ENCODE measurements at regions not wholly inside any gene's neighbourhood (a gene's known extent, or its start where the extent isn't known, plus 50 kb on each side); places are given as distances from the start of the nearest gene placed in this dataset.

DNA sequence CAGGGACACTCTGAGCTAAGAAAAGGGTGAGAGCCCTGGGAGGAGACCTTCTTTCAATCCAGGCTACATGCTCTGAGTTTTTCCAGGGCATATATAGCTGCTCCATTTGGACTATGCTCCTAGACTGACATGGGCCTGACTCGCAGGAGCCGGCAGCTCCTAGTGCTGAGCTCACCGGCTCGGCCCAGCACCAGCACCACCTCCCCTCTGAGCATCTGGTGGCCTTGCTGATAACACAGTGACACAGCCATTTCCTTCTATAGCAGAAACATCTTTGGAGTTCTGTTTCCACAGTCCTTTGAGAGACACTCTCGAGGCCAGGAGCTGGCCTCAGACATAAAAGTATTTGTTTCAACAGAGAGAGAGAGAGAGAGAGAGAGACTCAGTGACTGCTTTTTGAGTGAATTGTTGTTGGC, 184.9 kb downstream of the TM9SF2 start:
- H3K4me1 ChIP-seq (replicated peaks in 1 of 4; ENCODE audit: control insufficient read depth in 3 of 4, insufficient read depth in 4 of 4, low read length in 3 of 4): peaks cover 17 to 41% (median 35%) of the 10 kb centered on the region in 4 experiments
- no peaks in the 10 kb centered on the region for H3K36me3 ChIP-seq (ENCODE audit: control insufficient read depth in 2 of 4, insufficient read depth in 4 of 4, low read length in 3 of 4)
- H2BK120ac ChIP-seq (replicated peaks; ENCODE audit: low read depth, low read length): peak overlapping the region; percentile 94
- H2BK20ac ChIP-seq (ENCODE audit: low read length): peak overlapping the region; percentile 95; the same call in 1 of the 2 replicates
- peak overlapping the region in 1 of 4 experiments; percentile 28; a peak in 1 of 8 replicates for H3K4me3 ChIP-seq (ENCODE audit: extremely low read depth in 1 of 4, insufficient read depth in 2 of 4, low read depth in 3 of 4, low read length in 4 of 4)
- no peak overlapping the region for H4K8ac ChIP-seq (ENCODE audit: extremely low read depth, insufficient read depth, low read length)
- DNase-seq (ENCODE audit: low read depth in 1 of 2, low spot score in 2 of 2) (peak in 1 of 2 experiments; percentile 52), FAIRE-seq (no peak)
- H3K18ac ChIP-seq (ENCODE audit: extremely low read depth, low read length): peak overlapping the region; percentile 89
- H4K5ac ChIP-seq (ENCODE audit: insufficient read length, low read depth, low read length): peak overlapping the region; percentile 78
- peak overlapping the region; percentile 97 for H3K4ac ChIP-seq (replicated peaks; ENCODE audit: insufficient read length, low read depth, low read length)
- no peak overlapping the region for H3K14ac ChIP-seq (ENCODE audit: insufficient read length)
- no peak overlapping the region; a peak in 2 of 7 replicates for H3K9ac ChIP-seq (replicated peaks in 1 of 4; ENCODE audit: extremely low read depth in 1 of 4, low read depth in 3 of 4, low read length in 3 of 4)
- H2BK5ac ChIP-seq (ENCODE audit: low read depth, low read length): peak overlapping the region; percentile 97; the same call in 1 of the 2 replicates
- H3K9me3 ChIP-seq (ENCODE audit: insufficient read depth in 2 of 2, low read depth in 1 of 2, low read length in 1 of 2): no peaks in the 10 kb centered on the region
- no peak overlapping the region for H2BK15ac ChIP-seq (ENCODE audit: low read length)
- H2AK5ac ChIP-seq (ENCODE audit: low read depth, low read length): 0 out of 2 replicates have a peak overlapping the region, but pooled peaks have one; percentile 85
- no peaks in the 10 kb centered on the region for H3K27me3 ChIP-seq (replicated peaks in 1 of 4; ENCODE audit: control insufficient read depth in 3 of 4, extremely low read depth in 1 of 4, insufficient read depth in 3 of 4, low read length in 3 of 4)
- H3K79me1 ChIP-seq (ENCODE audit: low read depth, low read length): no peaks in the 10 kb centered on the region
- peak overlapping the region; percentile 56; the same call in 1 of the 2 replicates for H3K27ac ChIP-seq (ENCODE audit: low read depth, low read length)
- no peak overlapping the region for H3K23ac ChIP-seq (ENCODE audit: insufficient read length)
- CTCF ChIA-PET (ENCODE audit: partially characterized antibody): interaction anchor here (0.8 to 2.8 kb wide), 17 partner anchors 9 to 274 kb away, joined by 3 to 10 read pairs (median 4); partner anchors contain the start of gene CLYBL
- peak overlapping the region; percentile 75 for H3K56ac ChIP-seq (replicated peaks; ENCODE audit: insufficient read length, low read depth, low read length)
- H2AFZ ChIP-seq (ENCODE audit: low read length): no peak overlapping the region
- peaks cover 2% of the 10 kb centered on the region; the same call in 1 of the 2 replicates for H3K23me2 ChIP-seq (ENCODE audit: low read depth, low read length)
- H3K79me2 ChIP-seq (ENCODE audit: control insufficient read depth in 1 of 2, insufficient read depth in 2 of 2, low read length in 2 of 2): no peaks in the 10 kb centered on the region
- TF ChIP-seq RNF2 (IDR thresholded peaks at IDR 0.05; ENCODE audit: borderline replicate concordance, low read depth, low read length, missing control alignments, poor library complexity, severe bottlenecking) (no peak), TBP (IDR thresholded peaks at IDR 0.05; ENCODE audit: low read depth, low read length) (no peak), TEAD4 (IDR thresholded peaks at IDR 0.05; ENCODE audit: low read depth, low read length) (no peak)
- POLR2A ChIA-PET (ENCODE audit: partially characterized antibody): interaction anchor here (0.7 to 8.5 kb wide), 15 partner anchors 9 to 284 kb away, joined by 3 to 229 read pairs (median 13); no protein-coding TSS in a partner anchor
- no peaks in the 10 kb centered on the region for H4K20me1 ChIP-seq (replicated peaks in 1 of 2; ENCODE audit: control insufficient read depth in 1 of 2, insufficient read depth in 2 of 2, low read length in 2 of 2)
- H3K4me2 ChIP-seq (ENCODE audit: insufficient read depth in 1 of 2, low read depth in 2 of 2, low read length in 2 of 2): peak overlapping the region; percentile 57 to 60
- peak overlapping the region; percentile 69 for H2BK12ac ChIP-seq (ENCODE audit: low read depth, low read length)
- 35% methylated on average over 5 of the region's 5 CpGs; no CpG with 5 or more reads in 1 of the 2 experiments for WGBS, 2 experiments (ENCODE audit: extremely low coverage in 1 of 2, insufficient coverage in 1 of 2, insufficient read length in 1 of 2, insufficient replicate concordance in 2 of 2, low coverage in 1 of 2, low lambda C conversion rate in 2 of 2, missing lambda C conversion rate in 1 of 2)
- peak overlapping the region; percentile 97 for H4K91ac ChIP-seq (replicated peaks; ENCODE audit: insufficient read length, low read length)

Measured in H1 (cell line).